Upper lobe of left lung (tissue), 4 donors: ENCODE measurements at regions not wholly inside any gene's neighbourhood (a gene's known extent, or its start where the extent isn't known, plus 50 kb on each side); places are given as distances from the start of the nearest gene placed in this dataset.

ENCODE experiments used
- EP300 ChIP-seq, 4 donors: sonication (generic); formaldehyde crosslinking; IDR thresholded peaks; one replicate each; pipeline ENCODE4 v1.5.1; 2017; ENCODE audit warnings: antibody characterized with exemption in 4 of 4, control low read depth in 2 of 4
- POLR2A ChIP-seq, 4 donors: fragments of 450-650 bp; IDR thresholded peaks; one replicate each; pipeline ENCODE4 v1.5.1; 2016 to 2017; ENCODE audit warnings: antibody characterized with exemption in 4 of 4, mild to moderate bottlenecking in 2 of 4
- POLR2AphosphoS5 ChIP-seq, 2 donors: sonication (generic); formaldehyde crosslinking; IDR thresholded peaks; one replicate each; pipeline ENCODE4 v1.5.1; 2017; ENCODE audit warnings: antibody characterized with exemption in 2 of 2
- TF ChIP-seq, protein P1 (sequence below), 6 experiments: fragments of 450-650 bp in 4 of 6; fragments of 200-600 bp in 2 of 6; sonication (generic) in 2 of 6; IDR thresholded peaks; one replicate each; pipeline ENCODE4 v1.5.1; 2016 to 2019; ENCODE audit warnings: antibody characterized with exemption in 6 of 6

DNA sequence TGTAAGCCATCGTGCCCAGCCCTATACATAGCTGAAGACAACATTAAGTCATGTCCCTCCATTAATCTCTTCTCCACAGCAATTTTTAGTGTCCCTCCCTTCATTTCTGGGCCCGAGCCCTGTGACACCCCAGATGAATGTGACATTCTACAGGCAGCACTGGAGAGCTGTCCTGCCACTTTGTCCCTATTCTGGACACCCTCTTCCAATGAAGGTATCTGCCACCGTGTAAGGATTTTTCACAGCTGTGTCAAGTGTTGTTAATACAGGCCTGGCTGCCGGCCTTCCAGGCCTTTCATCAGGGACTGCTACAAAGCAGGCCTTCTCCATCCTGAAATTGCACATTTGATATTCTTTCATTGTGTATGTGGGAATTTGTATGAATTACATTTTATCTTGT lies 62.0 kb upstream of the SLC28A3 start:
- TF ChIP-seq, protein P1, sequence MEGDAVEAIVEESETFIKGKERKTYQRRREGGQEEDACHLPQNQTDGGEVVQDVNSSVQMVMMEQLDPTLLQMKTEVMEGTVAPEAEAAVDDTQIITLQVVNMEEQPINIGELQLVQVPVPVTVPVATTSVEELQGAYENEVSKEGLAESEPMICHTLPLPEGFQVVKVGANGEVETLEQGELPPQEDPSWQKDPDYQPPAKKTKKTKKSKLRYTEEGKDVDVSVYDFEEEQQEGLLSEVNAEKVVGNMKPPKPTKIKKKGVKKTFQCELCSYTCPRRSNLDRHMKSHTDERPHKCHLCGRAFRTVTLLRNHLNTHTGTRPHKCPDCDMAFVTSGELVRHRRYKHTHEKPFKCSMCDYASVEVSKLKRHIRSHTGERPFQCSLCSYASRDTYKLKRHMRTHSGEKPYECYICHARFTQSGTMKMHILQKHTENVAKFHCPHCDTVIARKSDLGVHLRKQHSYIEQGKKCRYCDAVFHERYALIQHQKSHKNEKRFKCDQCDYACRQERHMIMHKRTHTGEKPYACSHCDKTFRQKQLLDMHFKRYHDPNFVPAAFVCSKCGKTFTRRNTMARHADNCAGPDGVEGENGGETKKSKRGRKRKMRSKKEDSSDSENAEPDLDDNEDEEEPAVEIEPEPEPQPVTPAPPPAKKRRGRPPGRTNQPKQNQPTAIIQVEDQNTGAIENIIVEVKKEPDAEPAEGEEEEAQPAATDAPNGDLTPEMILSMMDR (IDR thresholded peaks at IDR 0.05): no peak
- TF ChIP-seq POLR2A (IDR thresholded peaks at IDR 0.05) (no peak), POLR2AphosphoS5 (IDR thresholded peaks at IDR 0.05) (no peak), EP300 (IDR thresholded peaks at IDR 0.05) (no peak)
